IPS DF 4.7 (cell line): ENCODE measurements at regions not wholly inside any gene's neighbourhood (a gene's known extent, or its start where the extent isn't known, plus 50 kb on each side); places are given as distances from the start of the nearest gene placed in this dataset.

ENCODE experiments used
- DNase-seq: peaks from one replicate; pipeline ENCODE4 v3.0.0-alpha.2; 2013; ENCODE audit warnings: low spot score; ENCODE audit errors: extremely low read depth

DNA sequence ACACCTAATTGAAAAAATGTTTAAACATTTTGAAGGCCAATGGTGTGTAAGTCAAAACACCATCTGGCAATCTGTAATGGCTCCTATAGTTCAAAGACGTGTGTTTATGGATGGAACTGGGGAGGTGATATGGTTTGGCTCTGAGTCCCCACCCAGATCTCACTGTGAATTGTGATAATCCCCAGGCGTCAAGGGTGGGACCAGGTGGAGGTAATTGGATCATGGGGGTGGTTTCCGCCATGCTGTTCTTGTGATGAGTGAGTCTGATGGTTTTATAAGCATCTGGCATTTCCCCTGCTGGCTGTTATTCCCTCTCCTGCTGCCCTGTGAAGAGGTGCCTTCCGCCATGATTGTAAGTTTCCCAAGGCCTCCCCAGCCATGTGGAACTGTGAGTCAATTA lies 52.2 kb downstream of the ADRA2C start:
- no peak for DNase-seq

DNA sequence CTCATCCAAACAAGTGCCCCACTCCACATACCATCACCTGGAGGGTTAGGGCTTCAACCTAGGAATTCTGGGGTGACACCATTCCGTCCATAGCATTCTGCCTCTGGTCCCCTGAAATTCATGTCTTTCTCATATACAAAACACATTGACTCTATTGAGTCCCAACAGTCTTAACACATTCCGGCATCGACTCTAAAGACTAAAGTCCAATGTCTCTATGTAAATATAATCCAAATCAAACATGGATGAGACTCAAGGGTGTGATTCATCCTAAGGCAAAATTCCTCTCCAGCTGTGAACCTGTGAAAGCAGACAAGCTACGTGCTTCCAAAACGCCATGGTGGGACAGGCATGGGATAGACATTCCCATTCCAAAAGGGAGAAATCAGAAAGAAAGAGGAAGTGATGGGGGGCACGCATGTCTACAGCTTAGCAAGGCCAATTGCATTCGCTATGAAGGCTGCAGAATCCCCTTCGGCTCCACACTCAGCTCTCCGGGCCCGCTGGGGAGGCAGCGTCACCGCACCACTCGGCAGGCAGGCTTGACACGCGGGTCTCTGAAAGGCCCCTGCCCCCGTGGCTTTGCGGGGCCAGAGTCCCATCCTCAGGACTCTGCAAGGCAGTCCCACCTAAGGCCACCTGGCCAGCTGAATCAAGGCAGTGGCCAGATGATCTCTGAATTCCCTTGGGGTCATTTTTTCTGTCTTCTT lies 53.2 kb downstream of the ADRA2C start:
- no peak for DNase-seq

DNA sequence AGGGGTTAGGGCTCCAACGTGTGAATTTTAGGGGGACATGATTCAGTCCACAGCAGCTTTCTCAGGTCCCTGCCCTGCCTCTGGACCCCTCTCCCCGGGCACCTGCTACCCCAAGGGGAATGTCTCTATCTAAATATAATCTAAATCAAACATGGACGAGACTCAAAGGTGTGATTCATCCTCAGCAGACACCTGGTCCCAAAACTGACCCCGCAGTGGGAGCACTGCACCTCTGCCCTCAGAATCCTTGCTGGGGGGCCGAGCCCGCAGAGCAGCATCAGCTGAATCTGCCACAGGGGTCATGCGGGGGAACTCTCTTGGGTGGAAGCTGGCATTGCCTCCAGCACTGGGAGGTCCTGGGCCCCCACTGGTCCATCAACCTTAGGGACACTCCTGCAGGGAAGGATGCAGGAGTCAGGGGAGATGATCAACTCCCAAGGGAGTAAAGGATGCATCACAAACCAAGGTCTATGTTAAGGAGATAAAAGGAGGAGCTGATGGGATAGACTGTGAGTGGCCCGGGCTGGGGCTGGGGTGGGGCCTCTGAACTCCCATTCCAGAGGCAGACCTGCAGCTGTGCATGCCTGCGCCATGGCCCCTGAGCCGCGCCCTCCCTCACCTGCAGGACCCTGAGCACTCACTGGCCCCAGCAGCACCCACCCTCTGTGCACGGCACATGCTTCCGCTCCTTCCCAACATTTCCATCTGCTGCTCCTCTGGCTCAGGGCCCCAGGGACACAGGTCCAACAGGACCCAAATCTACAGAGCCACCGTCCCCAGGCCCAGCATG lies 54.0 kb downstream of the ADRA2C start:
- DNase-seq = no peak

DNA sequence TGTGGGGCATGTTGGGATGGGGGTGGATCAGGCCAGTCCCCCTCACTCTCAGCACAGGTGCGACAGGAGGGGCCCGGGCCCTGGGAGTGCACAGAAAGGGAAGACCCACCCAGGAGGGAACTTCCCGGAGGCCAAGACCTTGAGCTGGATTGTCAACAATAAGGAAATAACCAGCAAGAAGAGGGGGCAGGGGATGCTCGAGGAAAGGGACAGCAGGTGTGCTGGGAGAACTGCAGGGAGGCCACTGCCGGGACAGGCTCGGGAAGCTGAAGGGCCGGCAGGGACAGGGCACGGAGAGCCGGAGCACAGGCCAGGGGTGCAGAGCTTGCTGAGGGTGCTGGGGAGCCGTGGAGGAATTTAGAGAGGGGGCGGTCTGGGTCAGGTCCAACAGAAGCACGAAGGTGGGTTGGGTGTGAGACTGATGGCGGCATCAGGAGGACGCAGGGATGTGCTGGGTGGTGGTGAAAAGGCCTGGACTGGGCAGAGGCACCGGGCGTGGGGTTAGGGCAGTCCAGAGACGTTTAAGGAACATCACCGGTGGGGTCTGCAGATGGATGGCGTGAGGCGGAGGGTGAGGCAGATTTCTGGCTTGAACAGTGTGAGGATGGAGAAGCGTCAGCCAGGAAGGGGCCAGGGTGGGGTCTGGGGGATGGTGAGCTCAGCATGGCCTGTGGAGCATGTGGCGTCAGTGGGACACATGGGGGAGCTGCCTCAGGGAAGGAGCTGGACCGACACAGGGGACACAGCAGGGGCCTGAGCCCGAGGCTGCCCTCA lies 54.8 kb downstream of the ADRA2C start:
- no peak for DNase-seq

DNA sequence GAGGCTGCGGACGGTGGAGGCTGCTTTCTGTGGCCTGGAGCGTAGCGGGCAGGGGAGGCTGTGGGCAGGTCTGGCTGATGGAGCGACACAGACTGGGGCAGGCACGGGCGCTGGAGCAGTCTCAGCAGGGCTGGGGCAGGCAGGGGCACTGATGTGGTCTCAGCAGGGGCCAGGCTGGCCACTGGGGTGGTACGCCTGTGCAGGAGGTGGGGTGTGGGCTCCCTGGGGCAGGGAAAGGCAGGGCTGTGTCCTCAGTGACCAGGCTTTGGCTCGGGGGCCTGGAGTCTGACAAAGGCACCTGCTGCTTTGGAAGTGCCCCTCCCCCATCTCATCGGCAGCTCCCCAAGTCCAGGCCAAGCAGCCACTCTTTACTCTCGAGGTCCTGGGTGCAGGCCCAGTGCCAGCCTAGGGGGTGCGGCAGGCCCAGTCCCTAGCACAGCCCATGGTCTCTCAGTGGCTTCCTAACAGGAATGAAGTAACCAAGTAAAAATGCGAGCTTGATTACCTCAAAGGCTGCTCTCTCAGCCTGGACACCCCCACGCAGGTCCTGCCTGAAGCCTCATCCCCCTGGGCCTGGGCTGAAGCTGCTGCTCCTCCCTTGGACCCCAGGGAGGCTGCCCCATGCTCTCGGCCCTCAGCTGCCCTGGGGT lies 55.5 kb downstream of the ADRA2C start:
- DNase-seq = no peak

DNA sequence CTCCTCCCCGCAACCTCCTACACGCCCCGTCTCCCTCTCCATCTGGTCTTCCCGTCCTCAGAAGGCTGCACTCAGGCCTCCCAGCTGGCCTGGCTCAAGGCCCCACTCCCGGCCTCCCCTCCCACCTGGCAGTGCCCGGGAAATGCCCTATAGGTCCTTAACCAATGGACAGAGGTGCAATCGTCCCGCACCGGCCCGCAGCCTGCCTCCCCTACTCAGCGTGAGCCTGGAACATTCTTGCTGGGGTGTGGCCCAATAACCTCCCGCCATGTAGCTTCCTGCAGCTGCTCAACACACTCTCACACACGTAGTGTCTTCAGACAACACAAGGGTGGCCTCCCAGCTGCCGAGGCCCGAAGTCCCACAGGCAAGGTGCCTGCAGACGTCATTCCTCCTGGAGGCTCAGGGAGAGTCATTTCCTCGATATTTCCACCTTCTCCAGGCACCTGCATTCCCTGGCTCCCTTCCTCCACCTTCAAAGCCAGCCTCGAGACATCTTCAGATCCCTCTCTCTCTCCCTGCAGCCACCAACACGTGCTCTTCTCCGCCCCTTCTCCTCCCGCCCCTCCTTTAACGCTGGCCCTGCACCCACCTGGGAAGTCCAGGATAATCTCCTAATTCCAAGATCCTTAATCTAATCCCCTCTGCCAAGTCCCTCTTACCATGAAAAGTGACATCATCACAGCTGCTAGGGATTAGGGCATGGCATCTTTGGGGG lies 56.2 kb downstream of the ADRA2C start:
- DNase-seq = no peak

DNA sequence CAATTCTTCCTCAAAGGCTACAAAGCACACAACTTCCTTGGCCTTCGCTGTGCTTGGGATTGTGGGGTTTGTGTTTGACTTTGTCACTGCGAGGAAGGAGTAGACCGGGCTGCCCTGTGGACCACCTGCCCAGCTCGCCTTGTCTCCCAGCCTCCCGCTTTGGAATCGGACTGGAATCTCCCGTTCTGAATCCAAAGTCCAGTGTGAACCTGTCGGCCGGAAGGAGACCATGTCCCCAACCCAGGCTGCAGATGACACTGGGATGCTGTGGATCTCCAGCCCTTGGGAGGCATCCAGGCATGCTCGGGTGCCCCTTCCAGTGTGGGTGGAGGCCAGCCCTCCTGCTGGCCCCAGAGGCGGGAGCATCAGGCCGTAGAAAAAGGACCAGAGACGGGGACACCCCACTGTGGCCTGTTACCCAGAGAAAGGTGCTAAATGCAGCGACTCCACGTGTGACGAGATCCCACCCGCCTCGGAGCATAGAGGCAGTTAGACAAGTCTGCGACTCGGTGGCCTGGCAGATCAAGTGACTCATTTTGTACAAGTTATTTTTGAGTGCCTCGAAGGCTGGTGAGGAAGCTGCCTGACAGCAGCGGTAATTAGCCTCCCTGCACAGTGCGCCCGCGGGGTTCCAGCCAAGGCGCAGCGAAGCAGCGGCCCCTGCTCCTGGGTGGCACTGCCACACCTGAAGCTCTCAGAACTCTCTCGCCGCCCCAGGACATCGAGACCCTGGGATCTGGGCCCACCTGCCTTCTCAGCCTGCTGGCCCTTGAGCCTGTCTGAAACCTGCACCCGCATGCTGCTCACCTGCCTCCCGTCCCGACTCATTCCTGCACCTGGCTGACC lies 57.5 kb downstream of the ADRA2C start:
- DNase-seq = no peak

DNA sequence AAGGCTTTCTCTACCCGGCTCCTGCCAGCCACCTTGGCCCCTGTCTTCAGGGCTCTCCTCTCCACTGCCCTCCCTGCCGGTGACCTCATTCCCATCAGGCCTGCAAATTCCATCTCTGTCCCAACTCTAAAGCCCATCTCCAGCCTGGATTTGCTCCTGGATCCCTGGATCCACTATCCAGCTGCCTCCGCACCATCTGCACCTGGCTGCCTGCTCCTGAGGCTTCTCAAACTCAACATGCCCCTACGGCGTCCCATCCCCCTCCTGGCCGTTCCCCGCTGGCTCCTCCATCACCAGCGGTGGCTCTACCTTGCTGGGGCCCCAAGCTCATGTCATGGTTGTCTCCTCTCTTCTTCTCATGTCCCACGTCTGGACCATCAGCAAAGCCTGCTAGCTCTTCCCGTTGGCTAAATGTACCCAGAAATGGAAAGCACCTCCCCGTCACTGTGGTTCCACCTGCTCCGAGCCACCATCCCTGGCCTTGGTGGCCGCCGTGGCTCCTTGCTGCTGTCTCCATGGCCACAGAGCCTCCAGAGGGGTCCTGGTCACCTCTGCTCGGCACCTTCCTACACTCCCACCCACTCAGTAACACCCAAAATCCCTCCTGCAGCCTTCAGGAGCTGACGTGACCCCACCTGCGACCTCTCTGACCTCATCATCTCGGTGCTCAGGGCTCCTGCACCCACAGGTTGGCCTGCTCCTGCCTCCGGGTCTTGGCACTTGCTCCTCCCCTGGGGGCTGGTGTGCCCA lies 58.5 kb downstream of the ADRA2C start:
- DNase-seq = no peak

DNA sequence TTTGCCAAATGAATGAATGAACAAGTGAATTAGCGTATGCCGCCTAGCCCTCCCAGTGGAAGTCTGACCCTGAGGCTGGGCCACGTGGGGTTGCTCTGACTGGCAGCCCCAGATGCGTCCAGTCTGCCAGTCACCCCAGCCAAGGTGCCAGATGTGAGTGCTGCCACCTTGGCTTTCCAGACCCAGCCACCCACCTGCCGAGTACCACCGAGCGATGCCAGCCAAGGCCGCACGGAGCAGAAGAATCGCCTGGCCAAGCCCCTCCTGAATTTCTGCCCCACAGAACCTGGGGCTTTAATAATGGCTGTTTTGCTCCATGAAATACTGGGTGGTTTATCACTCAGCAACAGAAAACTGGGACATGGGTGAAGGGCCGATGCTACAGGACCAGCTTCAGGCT lies 59.3 kb downstream of the ADRA2C start:
- no peak for DNase-seq

DNA sequence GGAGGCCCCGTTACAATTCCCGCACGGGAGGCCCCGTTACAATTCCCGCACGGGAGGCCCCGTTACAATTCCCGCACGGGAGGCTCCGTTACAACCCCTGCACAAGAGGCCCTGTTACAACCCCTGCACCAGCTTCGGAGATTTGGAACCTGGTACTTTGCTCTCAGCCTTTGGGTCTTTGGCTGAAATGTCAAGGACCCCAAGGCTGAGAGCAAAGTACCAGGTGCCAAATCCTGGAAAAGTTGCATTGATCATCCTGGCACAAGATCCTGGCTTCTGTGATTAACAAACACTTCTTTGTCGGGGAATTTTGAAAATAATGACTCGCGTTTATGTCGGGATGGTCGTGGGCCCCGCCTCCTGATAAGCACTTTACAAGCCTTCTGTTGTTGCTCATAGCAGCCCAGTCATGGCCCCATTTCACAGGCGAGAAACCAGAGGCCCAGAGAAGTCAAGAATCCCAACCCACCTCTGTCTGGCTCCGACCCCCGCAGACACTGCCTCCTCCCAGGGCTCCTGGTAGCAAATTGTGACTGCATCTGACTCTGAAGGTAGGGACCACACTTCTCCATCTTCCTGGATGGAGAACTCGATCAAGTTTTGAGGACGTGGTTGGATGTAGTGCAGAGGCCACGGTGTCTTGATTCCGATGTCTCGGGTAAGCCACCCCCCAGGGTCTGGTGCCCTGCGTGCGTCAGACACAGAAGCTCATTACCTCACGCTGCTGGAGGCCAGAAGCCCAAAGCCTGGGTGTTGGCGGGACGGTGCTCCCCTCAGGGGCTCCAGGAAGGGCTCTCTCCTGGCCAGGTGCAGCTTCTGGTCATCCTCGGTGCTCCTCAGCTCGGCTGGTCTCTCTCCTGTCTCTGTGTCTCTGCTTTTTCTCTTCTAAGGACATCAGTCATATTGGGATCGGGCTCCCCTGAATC lies 60.3 kb downstream of the ADRA2C start:
- no peak for DNase-seq

DNA sequence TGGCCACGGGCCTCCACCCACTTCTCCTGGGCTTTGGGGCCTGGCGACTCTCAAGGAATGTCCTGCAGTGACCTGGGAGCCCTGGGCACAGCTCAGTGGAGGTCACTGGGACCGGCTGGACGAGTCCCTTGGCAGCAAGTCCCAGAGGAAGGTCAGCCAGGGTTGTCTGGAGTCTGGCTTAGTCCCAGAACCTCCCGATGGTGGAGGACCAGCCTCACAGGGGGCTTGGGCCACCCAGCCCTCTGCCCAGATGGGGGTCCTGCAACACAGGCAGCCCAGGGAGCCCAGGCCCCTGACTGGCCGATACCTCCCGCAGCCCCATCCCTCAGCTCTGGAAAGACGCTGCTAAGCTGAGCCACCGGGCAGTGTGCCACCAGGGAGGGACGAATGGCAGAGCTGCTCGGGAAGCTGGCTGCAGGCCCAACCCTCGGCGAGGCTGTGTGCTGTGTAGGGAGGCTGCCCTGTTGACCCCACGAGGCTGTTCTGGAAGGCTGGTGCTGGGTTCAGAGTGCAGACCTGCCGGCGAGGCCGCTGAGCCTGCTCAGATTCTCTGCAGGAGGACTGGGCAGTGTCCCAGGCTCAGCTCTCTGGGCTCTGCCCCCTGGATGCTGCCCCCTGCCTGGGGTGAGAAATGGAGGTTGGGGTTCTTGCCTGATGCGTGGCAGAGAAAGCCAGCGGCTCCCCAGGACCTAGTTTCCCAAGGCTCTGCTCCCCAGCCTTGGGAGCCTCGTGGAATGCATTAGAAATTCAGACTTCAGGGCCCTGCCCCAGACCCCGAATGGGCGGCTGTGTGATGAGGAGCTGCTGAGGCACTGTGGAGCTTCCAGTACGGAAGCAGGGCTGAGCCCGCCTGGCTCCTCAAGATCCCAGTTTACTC lies 61.7 kb downstream of the ADRA2C start:
- no peak for DNase-seq

DNA sequence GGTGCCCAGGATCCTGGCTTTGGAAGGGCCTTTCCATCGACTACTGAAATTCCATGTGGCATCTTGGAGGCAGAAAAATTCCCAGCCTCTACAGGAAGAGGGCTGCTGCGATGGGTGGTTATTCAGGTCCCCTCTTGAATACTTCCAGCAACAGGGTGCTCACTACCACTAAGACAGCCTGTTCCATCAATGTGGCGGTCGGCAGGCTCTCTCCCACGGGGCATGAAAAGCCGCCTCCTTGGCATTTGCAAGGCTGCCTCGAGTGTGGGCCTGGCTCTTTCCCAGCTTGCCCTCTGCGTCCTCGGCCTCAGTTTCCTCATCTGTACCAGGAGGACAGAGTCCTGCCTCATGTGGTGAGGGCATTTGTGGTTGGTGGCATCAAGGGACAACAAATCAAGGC lies 62.4 kb downstream of the ADRA2C start:
- no peak for DNase-seq

DNA sequence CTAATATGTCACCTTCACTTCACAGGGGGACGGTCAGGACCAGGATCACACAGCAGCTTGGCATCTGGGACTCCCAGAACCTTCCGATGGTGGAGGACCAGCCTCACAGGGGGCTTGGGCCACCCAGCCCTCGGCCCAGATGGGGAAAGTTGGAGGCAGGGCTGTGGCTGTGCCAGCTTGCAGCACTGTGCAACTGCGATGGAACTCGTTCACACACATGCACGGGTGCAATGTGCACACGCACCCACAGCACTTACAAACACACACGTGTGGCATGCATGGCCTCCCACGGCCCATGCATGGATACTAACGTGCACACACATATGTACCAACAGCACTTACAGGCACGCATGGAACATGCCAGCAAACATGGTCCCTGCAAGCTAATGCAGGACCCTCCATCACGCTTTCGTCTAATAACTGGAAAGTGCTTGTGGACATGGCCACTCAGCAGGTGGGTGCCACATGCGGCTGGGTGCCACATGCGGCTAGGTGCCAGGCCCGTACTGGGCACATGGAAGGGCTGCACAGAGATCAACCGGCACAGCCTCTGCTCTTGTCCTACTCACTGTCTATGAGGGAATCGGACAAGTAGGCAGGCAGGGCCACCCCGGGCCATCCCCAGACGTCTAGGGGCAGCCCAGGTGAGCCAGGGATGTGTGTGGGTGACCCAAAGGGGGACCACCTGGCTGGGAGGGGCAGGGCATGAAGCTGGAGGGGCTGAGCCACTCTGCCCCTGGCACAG lies 63.2 kb downstream of the ADRA2C start:
- no peak for DNase-seq

DNA sequence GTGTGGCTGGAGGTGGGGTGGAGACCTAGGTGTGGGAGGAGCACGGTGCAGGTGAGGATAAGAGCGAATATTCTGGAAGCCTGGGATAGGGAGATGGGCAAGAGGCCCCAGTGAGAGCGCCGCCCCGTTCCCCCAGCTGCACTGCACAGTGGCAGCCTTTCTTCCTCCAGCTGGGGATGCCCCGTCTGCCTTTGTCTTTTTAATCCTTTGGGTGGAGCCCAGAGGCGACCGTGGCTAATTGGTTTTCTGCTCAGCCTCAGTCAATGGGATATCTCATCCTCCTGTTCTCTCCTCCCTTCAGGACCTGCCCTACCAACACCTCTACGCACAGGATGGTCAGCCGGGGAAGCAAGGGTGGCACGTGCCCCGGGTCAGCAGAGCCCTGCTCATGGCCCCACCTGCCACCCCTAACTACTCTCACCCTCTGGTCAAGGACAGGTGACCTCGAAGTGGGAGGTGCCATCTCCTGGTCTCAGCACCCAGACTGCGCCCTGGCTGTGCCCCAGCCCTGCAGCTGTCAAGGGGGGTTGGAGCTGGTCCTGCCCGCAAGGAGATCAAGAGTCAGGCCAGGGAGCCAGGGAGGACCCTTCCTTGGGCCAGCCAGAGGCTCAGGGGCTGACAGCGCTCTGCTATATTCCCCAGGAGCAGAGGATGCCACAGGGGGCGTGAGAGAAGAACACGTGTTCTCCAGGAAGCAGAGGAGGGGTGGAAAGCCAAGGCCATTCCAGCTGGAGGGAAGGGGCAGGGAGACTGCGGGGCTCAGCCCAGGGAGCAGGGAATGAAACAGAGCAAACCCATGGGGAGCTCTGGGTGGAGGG lies 64.0 kb downstream of the ADRA2C start:
- DNase-seq = no peak

DNA sequence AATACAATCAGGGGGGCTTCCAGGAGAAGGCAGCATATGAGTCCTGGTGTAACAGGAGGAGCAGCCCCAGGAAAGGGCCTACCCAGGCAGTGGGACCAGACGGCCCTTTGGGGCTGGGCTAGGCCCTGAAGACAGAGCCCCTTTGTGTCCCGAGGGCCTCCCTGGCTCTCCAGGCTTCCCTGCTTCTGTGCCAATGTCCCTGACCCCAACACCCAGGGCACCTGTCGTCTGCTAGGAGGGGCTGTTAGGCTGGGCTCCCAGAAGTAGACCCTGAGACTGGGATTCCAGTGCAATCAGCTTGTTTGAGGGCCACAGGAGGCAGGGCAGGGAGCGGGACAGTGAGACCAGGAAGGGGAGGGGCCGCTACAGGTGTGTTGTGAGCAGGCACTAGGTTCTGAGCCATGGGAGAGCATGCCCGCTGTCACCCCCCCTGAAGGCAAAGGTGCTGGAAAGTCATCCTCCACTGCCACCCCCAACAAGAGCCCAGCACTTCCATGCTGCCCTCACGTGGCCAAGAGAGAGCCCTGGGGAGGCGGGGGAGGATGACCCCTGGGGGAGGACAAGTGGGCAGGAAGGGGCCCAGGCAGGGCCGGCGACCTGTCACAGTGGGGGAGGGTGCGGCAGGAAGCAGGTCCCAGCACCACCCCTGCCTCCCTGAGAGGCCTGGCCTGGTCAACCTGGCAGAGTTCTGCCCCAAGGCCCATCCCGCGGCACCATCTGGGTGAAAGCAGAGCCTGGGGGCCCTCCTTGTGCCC lies 64.8 kb downstream of the ADRA2C start:
- no peak for DNase-seq
